ENCODE measurements at regions not wholly inside any gene's neighbourhood (a gene's known extent, or its start where the extent isn't known, plus 50 kb on each side); places are given as distances from the start of the nearest gene placed in this dataset.

GRCh38 chr13:76654263-76654662, 231.9 kb downstream of the KCTD12 start:
- no peak for DNase-seq

GRCh38 chr13:76651286-76651685, 234.9 kb downstream of the KCTD12 start:
- no peak for DNase-seq

GRCh38 chr13:76647550-76647949, 238.7 kb downstream of the KCTD12 start:
- DNase-seq, result no peak

- DNase-seq, result no peak
Measured at GRCh38 chr13:76646946-76647345, 239.3 kb downstream of the KCTD12 start.

- no peak for DNase-seq
Measured at GRCh38 chr13:76645632-76646031, 240.6 kb downstream of the KCTD12 start.

GRCh38 chr13:76644906-76645305, 241.3 kb downstream of the KCTD12 start:
- DNase-seq, result no peak

GRCh38 chr13:76643596-76643995, 242.6 kb downstream of the KCTD12 start:
- DNase-seq, result no peak

- no peak for DNase-seq
Measured at GRCh38 chr13:76641056-76641455, 245.1 kb downstream of the KCTD12 start.

- DNase-seq, result no peak
Measured at GRCh38 chr13:76638882-76639281, 247.3 kb downstream of the KCTD12 start.

- no peak for DNase-seq
Measured at GRCh38 chr13:76638181-76638580, 248.0 kb downstream of the KCTD12 start.

GRCh38 chr13:76637641-76638141, 248.5 kb downstream of the KCTD12 start:
- no peak for DNase-seq

GRCh38 chr13:76636829-76637228, 249.4 kb downstream of the KCTD12 start:
- no peak for DNase-seq

GRCh38 chr13:76635232-76636230, 250.7 kb downstream of the KCTD12 start:
- no peak for DNase-seq

GRCh38 chr13:76634431-76635191, 251.6 kb downstream of the KCTD12 start:
- DNase-seq, result no peak

- DNase-seq, result no peak
Measured at GRCh38 chr13:76632401-76633044, 253.7 kb downstream of the KCTD12 start.

GRCh38 chr13:76630629-76631230, 255.5 kb downstream of the KCTD12 start:
- no peak for DNase-seq

GRCh38 chr13:76622315-76623040, 263.7 kb downstream of the KCTD12 start:
- no peak for DNase-seq

GRCh38 chr13:76621705-76622104, 264.5 kb downstream of the KCTD12 start:
- DNase-seq, result no peak

GRCh38 chr13:76620036-76620435, 266.2 kb downstream of the KCTD12 start:
- DNase-seq, result no peak

GRCh38 chr13:76619631-76620030, 266.6 kb downstream of the KCTD12 start:
- no peak for DNase-seq

- no peak for DNase-seq
Measured at GRCh38 chr13:76610819-76611415, 275.3 kb downstream of the KCTD12 start.

- DNase-seq, result no peak
Measured at GRCh38 chr13:76609643-76610042, 276.6 kb downstream of the KCTD12 start.

All from activated CD4-positive, alpha-beta T cell treated with anti-CD3 and anti-CD28 coated beads, Interleukin-2, amount 50 U/mL, for 48 hours (primary cell).